ENCODE measurements at regions not wholly inside any gene's neighbourhood (a gene's known extent, or its start where the extent isn't known, plus 50 kb on each side); places are given as distances from the start of the nearest gene placed in this dataset.

- TF ChIP-seq MXI1 (IDR thresholded peaks at IDR 0.05; ENCODE audit: borderline replicate concordance, low read depth, low read length) = no peak
- TF ChIP-seq SMC3 (IDR thresholded peaks at IDR 0.05; ENCODE audit: low read depth, low read length) = no peak
- no peak for TF ChIP-seq POLR2A (IDR thresholded peaks at IDR 0.05; ENCODE audit: low read depth, low read length)
- TF ChIP-seq CTCF (conservative IDR thresholded peaks at IDR 0.05; ENCODE audit: low read depth, low read length) = no peak
- TF ChIP-seq, protein P1, sequence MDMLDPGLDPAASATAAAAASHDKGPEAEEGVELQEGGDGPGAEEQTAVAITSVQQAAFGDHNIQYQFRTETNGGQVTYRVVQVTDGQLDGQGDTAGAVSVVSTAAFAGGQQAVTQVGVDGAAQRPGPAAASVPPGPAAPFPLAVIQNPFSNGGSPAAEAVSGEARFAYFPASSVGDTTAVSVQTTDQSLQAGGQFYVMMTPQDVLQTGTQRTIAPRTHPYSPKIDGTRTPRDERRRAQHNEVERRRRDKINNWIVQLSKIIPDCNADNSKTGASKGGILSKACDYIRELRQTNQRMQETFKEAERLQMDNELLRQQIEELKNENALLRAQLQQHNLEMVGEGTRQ (IDR thresholded peaks at IDR 0.05; ENCODE audit: low read depth, low read length) = no peak
- TF ChIP-seq RFX5 (IDR thresholded peaks at IDR 0.05; ENCODE audit: low read depth, low read length) = no peak
- no peak for TF ChIP-seq ELK1 (IDR thresholded peaks at IDR 0.05; ENCODE audit: borderline replicate concordance, low read depth, low read length)
- TF ChIP-seq BHLHE40 (IDR thresholded peaks at IDR 0.05; ENCODE audit: low read depth, low read length) = no peak
- TF ChIP-seq RAD21 (IDR thresholded peaks at IDR 0.05; ENCODE audit: low read length) = no peak
- TF ChIP-seq MAFK (IDR thresholded peaks at IDR 0.05; ENCODE audit: low read depth, low read length) = no peak
- TF ChIP-seq CEBPB (IDR thresholded peaks at IDR 0.05; ENCODE audit: low read depth, low read length) = no peak
- no peak for TF ChIP-seq RCOR1 (IDR thresholded peaks at IDR 0.05; ENCODE audit: insufficient replicate concordance, low read length)
Measured at GRCh38 chr14:21965042-21965441, 291.4 kb upstream of the OR4E1 start.

All from IMR-90 (cell line).